GM10248 (cell line): ENCODE measurements at regions not wholly inside any gene's neighbourhood (a gene's known extent, or its start where the extent isn't known, plus 50 kb on each side); places are given as distances from the start of the nearest gene placed in this dataset.

Experiments used
- CTCF ChIA-PET: fragments of 300-600 bp; sonication (Branson Sonifier 250); formaldehyde crosslinking; extraction: SDS; loops from one replicate; lab custom pipeline; 2021; ENCODE audit warnings: antibody characterized with exemption; lab: Yijun Ruan, JAX
- POLR2A ChIA-PET: fragments of 350-650 bp; sonication (Branson Sonifier 250); formaldehyde crosslinking; extraction: SDS; loops from one replicate; lab custom pipeline; 2020; ENCODE audit warnings: antibody characterized with exemption; lab: Yijun Ruan, JAX
- DNase-seq: peaks from one replicate; pipeline ENCODE4 v3.0.0; 2012; ENCODE audit errors: extremely low spot score
- TF ChIP-seq, protein P1 (sequence below): IDR thresholded peaks from 2 replicates; pipeline ENCODE4 v1.5.1; 2012; ENCODE audit warnings: mild to moderate bottlenecking, low read depth; ENCODE audit errors: extremely low read depth, missing control alignments, control extremely low read depth

DNA sequence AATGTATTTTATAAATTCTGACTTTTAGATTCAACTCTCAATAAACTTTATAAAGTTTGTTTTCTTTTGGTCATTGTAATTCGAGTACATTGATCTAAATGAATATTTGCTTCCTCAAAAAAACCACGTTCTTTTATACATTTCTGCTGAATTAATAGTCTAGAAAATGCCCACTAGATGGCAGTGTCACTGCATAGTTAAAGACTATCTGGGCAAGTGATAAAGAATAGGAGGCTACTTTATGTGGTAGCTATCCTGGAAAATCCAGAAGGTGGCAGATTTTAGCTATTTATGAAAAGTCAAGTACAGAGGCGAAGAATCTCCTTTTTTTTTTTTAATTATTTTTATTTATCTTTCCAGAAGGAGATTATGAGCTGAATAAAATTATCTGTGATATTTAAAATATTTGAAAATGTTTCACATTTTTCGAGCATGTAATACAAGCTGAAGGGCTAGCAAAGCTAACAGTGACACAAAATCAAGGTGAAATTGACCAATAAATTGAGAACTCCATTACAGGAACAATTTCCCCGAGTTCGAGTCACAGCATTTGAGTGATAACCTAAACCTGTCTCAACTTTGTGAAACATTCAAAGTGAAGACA lies 221.8 kb downstream of the OLFM4 start:
- TF ChIP-seq, protein P1, sequence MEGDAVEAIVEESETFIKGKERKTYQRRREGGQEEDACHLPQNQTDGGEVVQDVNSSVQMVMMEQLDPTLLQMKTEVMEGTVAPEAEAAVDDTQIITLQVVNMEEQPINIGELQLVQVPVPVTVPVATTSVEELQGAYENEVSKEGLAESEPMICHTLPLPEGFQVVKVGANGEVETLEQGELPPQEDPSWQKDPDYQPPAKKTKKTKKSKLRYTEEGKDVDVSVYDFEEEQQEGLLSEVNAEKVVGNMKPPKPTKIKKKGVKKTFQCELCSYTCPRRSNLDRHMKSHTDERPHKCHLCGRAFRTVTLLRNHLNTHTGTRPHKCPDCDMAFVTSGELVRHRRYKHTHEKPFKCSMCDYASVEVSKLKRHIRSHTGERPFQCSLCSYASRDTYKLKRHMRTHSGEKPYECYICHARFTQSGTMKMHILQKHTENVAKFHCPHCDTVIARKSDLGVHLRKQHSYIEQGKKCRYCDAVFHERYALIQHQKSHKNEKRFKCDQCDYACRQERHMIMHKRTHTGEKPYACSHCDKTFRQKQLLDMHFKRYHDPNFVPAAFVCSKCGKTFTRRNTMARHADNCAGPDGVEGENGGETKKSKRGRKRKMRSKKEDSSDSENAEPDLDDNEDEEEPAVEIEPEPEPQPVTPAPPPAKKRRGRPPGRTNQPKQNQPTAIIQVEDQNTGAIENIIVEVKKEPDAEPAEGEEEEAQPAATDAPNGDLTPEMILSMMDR, result peak; percentile 77
- ChIA-PET POLR2A (no interaction called here), CTCF (interaction anchor here (1.0 to 6.2 kb wide), 11 partner anchors 8 to 532 kb away, joined by 3 to 47 read pairs (median 5); no protein-coding TSS in a partner anchor)
- DNase-seq, result peak; percentile 35

DNA sequence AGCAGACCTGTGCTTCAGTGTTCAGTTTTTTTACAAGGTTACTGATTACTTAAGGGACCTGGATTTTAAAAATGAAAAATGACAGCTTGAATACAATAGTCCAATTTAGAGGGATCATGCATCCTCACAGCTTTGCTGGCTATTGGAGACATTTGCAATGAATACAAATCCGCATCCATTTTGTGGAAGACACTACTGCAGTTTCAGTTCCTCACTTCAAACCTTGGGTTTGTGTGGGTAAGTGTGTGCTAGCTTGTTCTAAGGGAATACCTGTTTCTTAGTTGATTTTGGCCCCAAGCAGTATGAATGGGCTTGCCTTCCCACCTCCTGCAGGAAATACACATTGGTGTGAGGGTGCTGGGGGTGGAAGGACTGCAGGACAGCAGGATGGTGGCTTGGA lies 222.4 kb downstream of the OLFM4 start:
- POLR2A ChIA-PET, result no interaction called here
- no peak for DNase-seq
- CTCF ChIA-PET, result interaction anchor here (1.0 to 6.2 kb wide), 11 partner anchors 9 to 531 kb away, joined by 3 to 47 read pairs (median 5); no protein-coding TSS in a partner anchor
- TF ChIP-seq, protein P1, result no peak

DNA sequence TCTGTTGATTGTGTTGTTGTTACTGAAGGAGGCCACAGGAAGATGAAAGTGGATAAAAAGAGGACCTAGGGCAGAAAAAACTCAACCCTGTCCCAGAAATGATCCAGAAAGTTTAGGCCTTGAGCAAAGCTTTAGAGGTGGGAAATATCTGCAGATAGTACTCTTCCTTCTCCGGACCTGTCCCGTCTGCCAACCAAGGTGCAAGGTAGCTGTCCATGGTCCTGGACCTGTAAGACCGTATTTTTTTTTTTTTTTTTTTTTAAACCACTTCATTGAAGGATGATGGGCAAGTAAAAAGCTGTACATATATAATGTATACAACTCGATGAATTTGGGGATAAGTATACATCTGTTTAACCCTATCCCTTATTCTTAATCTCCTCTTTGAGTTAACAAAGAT lies 225.9 kb downstream of the OLFM4 start:
- TF ChIP-seq, protein P1, result no peak
- no peak for DNase-seq
- POLR2A ChIA-PET, result no interaction called here
- CTCF ChIA-PET, result interaction anchor here (1.6 kb wide), 1 partner anchor 15 kb away, joined by 4 read pairs; no protein-coding TSS in a partner anchor

DNA sequence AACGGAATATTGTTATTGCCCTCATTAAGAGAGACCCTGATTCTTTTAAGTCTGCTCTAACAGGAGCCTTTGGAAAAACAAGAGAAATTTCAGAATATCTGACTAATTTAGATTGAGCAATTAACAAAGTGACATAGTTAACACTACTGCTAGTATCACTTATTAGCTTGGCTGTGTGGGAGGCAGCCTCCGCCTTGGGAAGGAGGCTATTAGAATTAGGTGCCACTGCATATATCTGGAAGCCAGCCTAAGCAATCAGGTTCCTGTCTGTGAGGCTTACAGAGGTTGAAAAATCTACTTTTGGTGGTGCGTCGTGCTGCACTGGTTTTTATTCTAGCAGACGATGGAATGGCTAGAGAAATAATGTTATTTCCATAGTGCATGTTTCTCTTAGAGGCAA lies 227.2 kb downstream of the OLFM4 start:
- ChIA-PET CTCF (interaction anchor here (0.8 kb wide), 2 partner anchors 9 to 16 kb away, joined by 3 to 5 read pairs; no protein-coding TSS in a partner anchor), POLR2A (no interaction called here)
- TF ChIP-seq, protein P1, result no peak
- DNase-seq, result no peak

DNA sequence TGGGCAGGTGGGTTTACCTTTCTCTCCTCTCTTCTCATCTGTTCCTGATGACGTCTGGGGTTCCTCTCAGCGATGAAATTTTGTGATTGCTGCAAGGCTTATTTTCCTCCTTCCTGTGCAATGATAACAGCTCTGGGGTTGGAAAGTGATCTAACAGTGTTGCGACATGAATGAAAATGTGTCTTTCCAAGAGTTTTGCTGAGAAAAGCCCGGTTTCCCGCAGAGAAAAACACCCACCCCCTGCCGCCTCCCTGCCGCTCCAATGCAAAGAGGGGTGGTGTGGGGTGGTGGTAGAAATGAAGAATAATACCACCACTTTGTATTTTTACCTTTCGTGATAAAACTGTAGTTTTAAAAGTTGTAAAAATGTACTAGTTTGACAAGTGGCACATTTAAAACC lies 232.0 kb downstream of the OLFM4 start:
- no peak for DNase-seq
- ChIA-PET CTCF (interaction anchor here (8.2 kb wide), 1 partner anchor 11 kb away, joined by 47 read pairs; no protein-coding TSS in a partner anchor), POLR2A (no interaction called here)
- TF ChIP-seq, protein P1, result no peak

DNA sequence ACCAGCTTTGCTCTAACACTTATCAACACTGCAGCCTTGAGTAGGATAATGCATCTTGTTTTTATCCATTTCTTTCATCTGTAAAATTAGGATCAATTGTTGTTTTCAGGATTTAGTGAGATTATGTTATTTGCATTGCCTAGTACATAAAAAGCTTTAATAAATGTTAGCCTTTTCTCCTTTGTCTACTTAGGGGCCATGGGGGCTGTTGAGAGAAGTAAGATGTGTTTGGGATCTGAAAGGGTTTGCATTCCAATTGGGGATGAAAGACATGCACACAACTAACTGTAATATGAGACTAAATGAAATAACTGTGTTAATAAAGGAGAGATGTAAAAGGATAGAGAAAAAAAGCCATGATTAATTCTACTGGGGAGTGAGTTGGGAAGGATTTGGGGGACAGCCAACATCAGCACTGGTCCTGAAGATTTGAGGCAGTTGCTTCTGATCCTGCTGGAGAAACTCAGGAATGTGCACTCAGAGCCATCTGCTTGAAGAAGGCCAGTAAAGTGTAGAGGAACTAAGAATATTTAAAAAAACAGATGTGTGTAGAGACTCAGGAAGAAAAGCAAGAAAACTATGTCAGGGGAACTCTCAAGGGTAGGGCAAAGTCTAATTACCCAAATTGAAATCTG lies 236.3 kb downstream of the OLFM4 start:
- TF ChIP-seq, protein P1, result no peak
- ChIA-PET CTCF (interaction anchor here (0.8 to 8.2 kb wide), 3 partner anchors 14 to 113 kb away, joined by 3 to 47 read pairs (median 3); no protein-coding TSS in a partner anchor), POLR2A (no interaction called here)
- DNase-seq, result no peak
